ENCODE measurements at regions not wholly inside any gene's neighbourhood (a gene's known extent, or its start where the extent isn't known, plus 50 kb on each side); places are given as distances from the start of the nearest gene placed in this dataset.

DNA sequence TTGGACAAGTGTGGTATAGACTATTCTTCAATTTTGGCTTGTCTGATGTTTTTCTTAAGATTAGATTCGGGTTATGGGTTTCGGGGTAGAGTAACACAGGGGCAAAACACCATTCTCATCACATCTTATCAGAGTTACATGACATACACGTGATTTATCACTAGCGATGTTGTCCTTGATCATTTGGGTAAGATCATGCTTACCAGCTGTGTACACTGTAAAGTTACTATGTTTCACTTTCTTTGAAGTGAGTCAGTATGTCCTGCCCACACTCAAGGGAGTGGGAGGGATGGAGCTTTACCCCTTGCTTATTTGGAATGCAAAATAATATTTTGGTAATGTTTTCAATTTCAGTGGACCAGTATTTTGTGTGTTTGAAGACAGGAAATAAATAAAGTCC lies 101.8 kb upstream of the TAF11L2 start:
- no peaks in the 10 kb centered on the region for H4K20me1 ChIP-seq (ENCODE audit: control insufficient read depth, insufficient read depth, low read length, poor library complexity, severe bottlenecking)
- H3K27ac ChIP-seq (ENCODE audit: low read length in 2 of 2), result no peak overlapping the region
- H3K36me3 ChIP-seq (replicated peaks in 1 of 2; ENCODE audit: control extremely low read depth in 1 of 2, control insufficient read depth in 1 of 2, extremely low read depth in 1 of 2, insufficient read depth in 2 of 2, low read length in 1 of 2), result no peaks in the 10 kb centered on the region
- no peak overlapping the region for H2AFZ ChIP-seq (ENCODE audit: insufficient read depth, low read depth, low read length, poor library complexity, severe bottlenecking)
- Mint-ChIP-seq H3K27ac (no peak overlapping the region), H3K4me1 (peaks cover 46% of the 10 kb centered on the region), H3K9me3 (ENCODE audit: insufficient read depth) (peaks cover 5% of the 10 kb centered on the region), H3K4me3 (no peak overlapping the region), H3K27me3 (no peaks in the 10 kb centered on the region)
- H3K4me3 ChIP-seq (ENCODE audit: control extremely low read depth in 1 of 5, extremely low read depth in 1 of 5, insufficient read depth in 1 of 5, low read depth in 2 of 5, low read length in 4 of 5), result no peak overlapping the region
- ChIA-PET CTCF (interaction anchor here (1.3 kb wide), 1 partner anchor 9 kb away, joined by 3 read pairs; no protein-coding TSS in a partner anchor), POLR2A (no interaction called here)
- intact Hi-C loops (cut with micrococcal nuclease), result no loop called here
- ATAC-seq (ENCODE audit: low read depth), result no peak
- TF ChIP-seq EZH2 (IDR thresholded peaks at IDR 0.05; ENCODE audit: borderline replicate concordance, insufficient read depth, low read depth, low read length, poor library complexity, severe bottlenecking), result no peak
- TF ChIP-seq, protein P1, sequence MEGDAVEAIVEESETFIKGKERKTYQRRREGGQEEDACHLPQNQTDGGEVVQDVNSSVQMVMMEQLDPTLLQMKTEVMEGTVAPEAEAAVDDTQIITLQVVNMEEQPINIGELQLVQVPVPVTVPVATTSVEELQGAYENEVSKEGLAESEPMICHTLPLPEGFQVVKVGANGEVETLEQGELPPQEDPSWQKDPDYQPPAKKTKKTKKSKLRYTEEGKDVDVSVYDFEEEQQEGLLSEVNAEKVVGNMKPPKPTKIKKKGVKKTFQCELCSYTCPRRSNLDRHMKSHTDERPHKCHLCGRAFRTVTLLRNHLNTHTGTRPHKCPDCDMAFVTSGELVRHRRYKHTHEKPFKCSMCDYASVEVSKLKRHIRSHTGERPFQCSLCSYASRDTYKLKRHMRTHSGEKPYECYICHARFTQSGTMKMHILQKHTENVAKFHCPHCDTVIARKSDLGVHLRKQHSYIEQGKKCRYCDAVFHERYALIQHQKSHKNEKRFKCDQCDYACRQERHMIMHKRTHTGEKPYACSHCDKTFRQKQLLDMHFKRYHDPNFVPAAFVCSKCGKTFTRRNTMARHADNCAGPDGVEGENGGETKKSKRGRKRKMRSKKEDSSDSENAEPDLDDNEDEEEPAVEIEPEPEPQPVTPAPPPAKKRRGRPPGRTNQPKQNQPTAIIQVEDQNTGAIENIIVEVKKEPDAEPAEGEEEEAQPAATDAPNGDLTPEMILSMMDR (IDR thresholded peaks at IDR 0.05), result no peak
- H3K9me3 ChIP-seq (ENCODE audit: control extremely low read depth in 1 of 3, control insufficient read depth in 2 of 3, insufficient read depth in 1 of 3, low read length in 2 of 3), result no peaks in the 10 kb centered on the region
- H3K79me2 ChIP-seq (ENCODE audit: control insufficient read depth, insufficient read depth, low read length), result no peaks in the 10 kb centered on the region
- WGBS (ENCODE audit: insufficient coverage), result 80% methylated on average over 1 of the region's 4 CpGs
- no peak overlapping the region for H3K9ac ChIP-seq (ENCODE audit: low read length)
- H3K4me2 ChIP-seq (replicated peaks; ENCODE audit: low read depth, low read length, poor library complexity, severe bottlenecking), result no peak overlapping the region
- H3K27me3 ChIP-seq (replicated peaks in 1 of 4; ENCODE audit: control extremely low read depth in 1 of 4, control insufficient read depth in 3 of 4, insufficient read depth in 4 of 4, low read length in 3 of 4), result no peaks in the 10 kb centered on the region
- DNase-seq, result no peak
- H3K4me1 ChIP-seq (ENCODE audit: control insufficient read depth in 2 of 2, insufficient read depth in 2 of 2, low read length in 2 of 2), result peaks cover 24 to 27% of the 10 kb centered on the region in 2 donors

DNA sequence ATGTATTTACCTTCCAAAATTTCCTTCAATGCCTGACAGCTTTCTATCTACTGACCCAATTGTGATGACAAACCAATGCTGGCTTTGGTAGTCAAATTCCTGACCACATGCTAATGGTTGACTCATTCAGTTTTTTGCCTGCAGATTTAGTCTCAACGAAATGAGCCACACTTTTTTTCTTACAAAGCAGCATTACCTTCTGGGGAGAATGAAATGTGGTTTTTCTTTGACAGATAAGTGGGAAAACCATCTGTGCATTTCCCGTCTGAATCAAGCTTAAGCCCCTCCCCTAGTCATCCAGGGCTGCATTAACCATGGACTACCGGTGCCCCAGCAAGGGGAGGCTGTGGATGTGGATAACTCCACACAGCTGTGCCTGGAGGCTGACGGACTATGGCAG lies 99.6 kb upstream of the TAF11L2 start:
- H3K9ac ChIP-seq (ENCODE audit: low read length), result no peak overlapping the region
- H2AFZ ChIP-seq (ENCODE audit: insufficient read depth, low read depth, low read length, poor library complexity, severe bottlenecking), result no peak overlapping the region
- H3K27me3 Mint-ChIP-seq, result no peaks in the 10 kb centered on the region
- H3K9me3 ChIP-seq (ENCODE audit: control extremely low read depth in 1 of 3, control insufficient read depth in 2 of 3, insufficient read depth in 1 of 3, low read length in 2 of 3), result no peaks in the 10 kb centered on the region
- H3K79me2 ChIP-seq (ENCODE audit: control insufficient read depth, insufficient read depth, low read length), result no peaks in the 10 kb centered on the region
- no peak overlapping the region for H3K27ac Mint-ChIP-seq
- H4K20me1 ChIP-seq (ENCODE audit: control insufficient read depth, insufficient read depth, low read length, poor library complexity, severe bottlenecking), result no peaks in the 10 kb centered on the region
- WGBS (ENCODE audit: insufficient coverage), result no CpG with 5 or more reads among the region's 4 CpGs
- peaks cover 24 to 27% of the 10 kb centered on the region in 2 donors for H3K4me1 ChIP-seq (ENCODE audit: control insufficient read depth in 2 of 2, insufficient read depth in 2 of 2, low read length in 2 of 2)
- no peak overlapping the region for H3K27ac ChIP-seq (ENCODE audit: low read length in 2 of 2)
- H3K4me1 Mint-ChIP-seq, result peaks cover 46% of the 10 kb centered on the region
- no peak overlapping the region for H3K4me3 ChIP-seq (ENCODE audit: control extremely low read depth in 1 of 5, extremely low read depth in 1 of 5, insufficient read depth in 1 of 5, low read depth in 2 of 5, low read length in 4 of 5)
- DNase-seq (no peak), ATAC-seq (ENCODE audit: low read depth) (no peak)
- H3K9me3 Mint-ChIP-seq (ENCODE audit: insufficient read depth), result peaks cover 5% of the 10 kb centered on the region
- H3K27me3 ChIP-seq (replicated peaks in 1 of 4; ENCODE audit: control extremely low read depth in 1 of 4, control insufficient read depth in 3 of 4, insufficient read depth in 4 of 4, low read length in 3 of 4), result no peaks in the 10 kb centered on the region
- H3K4me2 ChIP-seq (replicated peaks; ENCODE audit: low read depth, low read length, poor library complexity, severe bottlenecking), result peak overlapping the region; percentile 47
- POLR2A ChIA-PET, result no interaction called here
- TF ChIP-seq, protein P1 (IDR thresholded peaks at IDR 0.05), result no peak
- no peak for TF ChIP-seq EZH2 (IDR thresholded peaks at IDR 0.05; ENCODE audit: borderline replicate concordance, insufficient read depth, low read depth, low read length, poor library complexity, severe bottlenecking)
- CTCF ChIA-PET, result interaction anchor here (0.9 to 1.3 kb wide), 2 partner anchors 163 to 183 kb away, joined by 3 read pairs; no protein-coding TSS in a partner anchor
- H3K4me3 Mint-ChIP-seq, result peak overlapping the region; percentile 51
- H3K36me3 ChIP-seq (replicated peaks in 1 of 2; ENCODE audit: control extremely low read depth in 1 of 2, control insufficient read depth in 1 of 2, extremely low read depth in 1 of 2, insufficient read depth in 2 of 2, low read length in 1 of 2), result no peaks in the 10 kb centered on the region
- intact Hi-C loops (cut with micrococcal nuclease), result no loop called here

Measured in B cell (primary cell).